Activated T-cell treated with anti-CD3 and anti-CD28 coated beads, Interleukin-2, amount 50 U/mL, for 24 hours (primary cell): ENCODE measurements at regions not wholly inside any gene's neighbourhood (a gene's known extent, or its start where the extent isn't known, plus 50 kb on each side); places are given as distances from the start of the nearest gene placed in this dataset.

Source experiments
- DNase-seq: peaks from one replicate; pipeline ENCODE4 v3.0.0-alpha.2; 2020
- H3K27ac Mint-ChIP-seq: 2 replicates; pipeline ENCODE4 v1.8.0; 2020; ENCODE audit warnings: mild to moderate bottlenecking, mixed read lengths
- H3K27me3 Mint-ChIP-seq: 2 replicates; pipeline ENCODE4 v1.8.0; 2020; ENCODE audit warnings: mixed read lengths
- H3K36me3 Mint-ChIP-seq: 2 replicates; pipeline ENCODE4 v1.8.0; 2020; ENCODE audit warnings: low read depth, mixed read lengths
- H3K4me1 Mint-ChIP-seq: 2 replicates; pipeline ENCODE4 v1.8.0; 2020; ENCODE audit warnings: low read depth, mixed read lengths
- H3K4me3 Mint-ChIP-seq: 2 replicates; pipeline ENCODE4 v1.8.0; 2020; ENCODE audit warnings: mild to moderate bottlenecking, moderate library complexity, mixed read lengths
- H3K9me3 Mint-ChIP-seq: 2 replicates; pipeline ENCODE4 v1.8.0; 2020; ENCODE audit warnings: mixed read lengths

GRCh38 chr10:42980553-42981357 lies 96.1 kb upstream of the RET start:
- Mint-ChIP-seq H3K27me3 (no peaks in the 10 kb centered on the region), H3K4me1 (no peaks in the 10 kb centered on the region), H3K27ac (no peak overlapping the region), H3K9me3 (no peaks in the 10 kb centered on the region), H3K36me3 (no peaks in the 10 kb centered on the region), H3K4me3 (no peak overlapping the region)
- peak; percentile 20 for DNase-seq

DNA sequence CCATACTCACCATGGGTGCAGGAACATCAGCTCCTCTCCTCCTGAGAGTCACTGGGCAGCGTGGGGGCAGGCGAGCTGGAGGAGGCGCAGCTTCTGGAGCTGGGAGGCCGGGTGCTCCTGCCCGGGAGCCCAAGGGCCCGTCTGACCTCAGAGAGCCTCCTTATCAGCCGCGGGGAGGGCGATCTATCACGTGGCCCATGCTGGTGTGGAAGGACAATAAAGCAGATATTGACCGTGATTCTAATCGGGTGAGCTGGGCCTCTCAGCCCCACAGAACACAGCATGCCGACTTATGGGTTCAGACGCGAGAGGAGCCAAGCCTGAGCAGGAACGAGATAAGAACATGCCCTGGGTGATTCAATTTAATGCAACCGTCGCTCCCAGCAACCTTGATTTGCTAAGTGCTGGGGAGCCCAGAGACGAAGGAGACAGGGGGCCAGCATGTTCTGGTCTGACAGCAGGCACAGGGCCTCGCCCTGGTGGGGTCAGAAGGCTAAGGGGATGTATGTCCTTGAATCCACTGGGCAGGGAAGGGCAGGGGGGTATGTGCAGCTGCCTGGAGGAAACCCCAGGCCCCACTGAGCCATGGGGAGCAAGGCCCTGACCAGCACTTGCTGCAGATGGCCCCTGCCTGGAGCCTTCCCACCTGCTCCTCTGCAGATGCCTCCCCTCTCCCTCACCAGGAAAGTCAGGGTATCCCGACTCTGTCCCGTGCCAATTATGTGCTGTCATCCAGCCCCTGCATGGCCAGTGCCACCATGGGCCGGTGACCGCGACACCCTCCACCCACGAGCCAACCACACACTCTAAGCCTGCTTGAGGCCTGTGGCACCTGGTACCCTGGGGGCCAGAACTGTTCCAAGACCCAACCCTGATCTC lies 95.3 kb upstream of the RET start:
- no peaks in the 10 kb centered on the region for H3K36me3 Mint-ChIP-seq
- no peak for DNase-seq
- no peak overlapping the region for H3K27ac Mint-ChIP-seq
- no peak overlapping the region for H3K4me3 Mint-ChIP-seq
- H3K27me3 Mint-ChIP-seq, result no peaks in the 10 kb centered on the region
- no peaks in the 10 kb centered on the region for H3K9me3 Mint-ChIP-seq
- no peaks in the 10 kb centered on the region for H3K4me1 Mint-ChIP-seq

DNA sequence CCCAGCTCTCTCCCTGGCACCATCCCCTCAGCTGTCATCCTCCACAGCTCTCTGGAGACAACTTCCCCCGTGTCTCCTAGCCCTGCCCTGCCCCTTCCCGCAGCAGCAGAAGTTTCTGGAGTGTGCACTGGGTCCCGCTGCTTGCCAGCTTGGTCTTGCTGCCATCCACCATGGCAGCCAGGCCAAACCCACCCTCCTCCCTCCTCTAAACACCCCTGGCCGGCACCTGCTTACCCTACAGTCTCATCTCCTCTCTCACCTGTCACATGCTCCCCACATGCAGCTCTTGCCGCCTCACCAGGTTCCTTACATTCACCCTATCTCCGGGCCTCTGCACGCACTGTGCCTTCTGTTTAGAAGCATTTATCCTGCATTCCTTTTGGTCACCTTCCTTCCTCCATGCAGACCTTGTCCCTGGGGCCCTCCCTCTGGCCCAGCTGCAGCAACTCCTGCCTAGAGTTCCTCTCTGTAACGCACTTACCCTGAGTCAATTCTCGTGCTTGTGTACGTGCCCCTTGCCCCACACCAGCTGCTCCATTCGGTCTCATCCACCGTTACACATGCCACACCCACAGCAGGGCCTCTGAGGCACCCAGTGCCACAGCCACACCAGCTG lies 93.9 kb upstream of the RET start:
- Mint-ChIP-seq H3K9me3 (no peaks in the 10 kb centered on the region), H3K4me3 (no peak overlapping the region), H3K36me3 (no peaks in the 10 kb centered on the region), H3K27ac (no peak overlapping the region), H3K4me1 (no peaks in the 10 kb centered on the region), H3K27me3 (no peaks in the 10 kb centered on the region)
- no peak for DNase-seq

- H3K27ac Mint-ChIP-seq, result no peak overlapping the region
- H3K36me3 Mint-ChIP-seq, result no peaks in the 10 kb centered on the region
- H3K4me3 Mint-ChIP-seq, result no peak overlapping the region
- no peak for DNase-seq
- no peaks in the 10 kb centered on the region for H3K4me1 Mint-ChIP-seq
- no peaks in the 10 kb centered on the region for H3K27me3 Mint-ChIP-seq
- H3K9me3 Mint-ChIP-seq, result no peaks in the 10 kb centered on the region
These were observed 93.3 kb upstream of the RET start for GRCh38 chr10:42983591-42983990.

DNA sequence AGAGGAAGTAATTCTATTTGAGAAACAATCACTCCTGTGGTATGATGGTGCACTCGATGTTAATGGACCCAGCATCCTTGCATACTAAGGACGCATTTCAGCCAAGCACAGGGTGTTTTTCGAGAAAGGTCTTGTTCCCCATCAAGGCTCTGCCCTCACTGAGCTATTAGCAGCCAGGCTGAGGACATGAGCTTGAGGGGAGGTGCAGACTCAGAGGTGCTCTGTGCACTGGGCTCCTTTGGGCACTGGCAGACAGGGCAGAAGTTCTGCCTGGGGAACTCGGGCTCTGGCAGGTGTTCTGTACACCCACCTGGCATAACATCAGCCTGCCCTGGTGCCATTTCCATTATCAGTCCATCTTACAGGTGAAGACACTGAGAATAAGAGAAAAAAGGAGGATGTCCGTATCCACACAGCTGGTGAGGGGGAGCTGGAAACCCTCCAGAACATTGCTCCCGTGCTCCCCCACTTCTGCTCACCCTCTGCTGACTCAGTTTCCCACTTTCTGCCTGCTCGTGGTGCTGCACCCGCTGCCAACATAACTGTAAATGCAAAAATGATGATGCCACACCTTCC lies 92.7 kb upstream of the RET start:
- Mint-ChIP-seq H3K27ac (no peak overlapping the region), H3K4me1 (peaks cover 3% of the 10 kb centered on the region), H3K36me3 (no peaks in the 10 kb centered on the region), H3K4me3 (no peak overlapping the region), H3K9me3 (no peaks in the 10 kb centered on the region), H3K27me3 (no peaks in the 10 kb centered on the region)
- peak; percentile 14 for DNase-seq

DNA sequence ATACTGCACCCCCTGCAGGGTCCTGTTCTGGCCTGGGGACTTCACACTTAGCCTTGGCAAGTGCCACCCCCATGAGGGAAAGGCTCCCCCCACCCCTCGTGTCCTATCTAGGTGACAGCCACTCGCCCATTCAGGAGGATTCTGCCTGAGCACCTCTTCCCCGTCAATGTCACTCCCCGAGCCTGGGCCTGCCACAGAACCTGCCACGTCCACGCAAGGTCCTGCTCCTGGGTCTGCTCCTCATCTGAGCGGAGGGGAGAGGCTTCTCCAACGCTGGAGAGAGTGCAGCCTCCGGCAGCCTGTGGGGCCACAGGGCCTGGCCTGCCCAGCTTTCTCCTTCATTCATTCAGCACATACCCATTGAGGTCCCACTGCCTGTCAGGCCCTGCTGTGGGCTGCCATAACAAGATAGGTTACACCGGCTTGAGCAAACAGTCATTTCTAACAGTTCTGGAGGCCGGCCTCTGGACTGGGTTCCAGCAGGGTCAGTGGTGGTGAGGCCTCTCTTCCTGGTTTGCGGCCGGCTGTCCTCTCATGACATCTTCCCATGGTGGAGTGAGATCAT lies 92.0 kb upstream of the RET start:
- no peak overlapping the region for H3K27ac Mint-ChIP-seq
- H3K9me3 Mint-ChIP-seq, result no peaks in the 10 kb centered on the region
- no peaks in the 10 kb centered on the region for H3K36me3 Mint-ChIP-seq
- no peak for DNase-seq
- H3K27me3 Mint-ChIP-seq, result no peaks in the 10 kb centered on the region
- H3K4me3 Mint-ChIP-seq, result no peak overlapping the region
- peaks cover 7% of the 10 kb centered on the region for H3K4me1 Mint-ChIP-seq

DNA sequence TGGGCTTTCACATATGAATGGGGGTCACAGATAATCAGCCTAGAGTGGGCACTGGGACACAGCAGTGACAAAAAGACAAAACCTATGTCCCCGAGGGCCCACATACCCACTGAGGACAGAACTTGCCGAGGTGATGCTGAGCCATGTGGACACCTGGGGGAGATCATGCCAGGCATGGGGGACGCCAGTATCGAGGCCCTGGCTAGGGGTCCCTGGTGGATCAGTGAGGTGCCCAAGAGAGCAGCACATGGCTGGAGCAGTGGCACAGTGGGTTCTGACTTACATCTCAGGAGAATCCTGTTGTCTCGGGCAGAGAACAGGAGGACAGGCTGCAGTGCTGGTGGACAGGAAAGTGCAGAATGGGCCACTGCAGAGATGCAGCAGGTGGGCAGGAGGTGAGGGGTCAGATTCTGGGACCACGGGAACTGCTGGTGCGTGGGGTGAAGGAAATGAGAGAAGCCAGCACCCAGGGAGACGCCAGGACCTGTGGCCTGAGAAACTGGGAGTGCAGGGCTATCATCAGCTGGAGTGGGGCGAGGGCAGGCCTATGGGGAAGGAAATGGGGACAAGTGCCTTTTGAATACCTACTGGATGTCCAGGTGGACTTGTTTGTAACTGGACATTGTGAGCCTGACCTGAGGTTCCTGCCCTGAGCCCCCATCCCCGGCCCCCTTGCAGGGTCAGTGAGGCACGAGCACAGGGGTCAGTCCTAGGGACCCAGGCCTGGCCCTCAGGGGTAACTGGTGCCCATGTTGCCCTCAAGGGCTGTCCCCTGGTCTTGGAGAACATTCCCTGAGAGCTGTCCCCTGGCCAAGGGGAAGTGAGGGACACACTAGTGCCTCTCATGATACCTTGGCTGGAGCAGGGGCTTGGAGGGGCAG lies 91.2 kb upstream of the RET start:
- H3K4me1 Mint-ChIP-seq, result peaks cover 9% of the 10 kb centered on the region
- no peak overlapping the region for H3K27ac Mint-ChIP-seq
- H3K9me3 Mint-ChIP-seq, result no peaks in the 10 kb centered on the region
- H3K36me3 Mint-ChIP-seq, result no peaks in the 10 kb centered on the region
- H3K27me3 Mint-ChIP-seq, result no peaks in the 10 kb centered on the region
- peak; percentile 14 for DNase-seq
- H3K4me3 Mint-ChIP-seq, result no peak overlapping the region

GRCh38 chr10:42986633-42987032 lies 90.2 kb upstream of the RET start:
- no peak overlapping the region for H3K4me3 Mint-ChIP-seq
- peaks cover 9% of the 10 kb centered on the region for H3K4me1 Mint-ChIP-seq
- H3K27me3 Mint-ChIP-seq, result no peaks in the 10 kb centered on the region
- no peaks in the 10 kb centered on the region for H3K9me3 Mint-ChIP-seq
- DNase-seq, result no peak
- H3K36me3 Mint-ChIP-seq, result no peaks in the 10 kb centered on the region
- H3K27ac Mint-ChIP-seq, result no peak overlapping the region

- no peak overlapping the region for H3K4me3 Mint-ChIP-seq
- no peak overlapping the region for H3K27ac Mint-ChIP-seq
- DNase-seq, result peak; percentile 27
- no peaks in the 10 kb centered on the region for H3K27me3 Mint-ChIP-seq
- no peaks in the 10 kb centered on the region for H3K36me3 Mint-ChIP-seq
- no peaks in the 10 kb centered on the region for H3K9me3 Mint-ChIP-seq
- H3K4me1 Mint-ChIP-seq, result peaks cover 9% of the 10 kb centered on the region
These were observed 89.7 kb upstream of the RET start for GRCh38 chr10:42987121-42987541.

GRCh38 chr10:42987575-42987974 lies 89.3 kb upstream of the RET start:
- Mint-ChIP-seq H3K27ac (no peak overlapping the region), H3K9me3 (no peaks in the 10 kb centered on the region), H3K27me3 (no peaks in the 10 kb centered on the region), H3K4me3 (no peak overlapping the region), H3K36me3 (no peaks in the 10 kb centered on the region), H3K4me1 (peaks cover 9% of the 10 kb centered on the region)
- DNase-seq, result no peak

DNA sequence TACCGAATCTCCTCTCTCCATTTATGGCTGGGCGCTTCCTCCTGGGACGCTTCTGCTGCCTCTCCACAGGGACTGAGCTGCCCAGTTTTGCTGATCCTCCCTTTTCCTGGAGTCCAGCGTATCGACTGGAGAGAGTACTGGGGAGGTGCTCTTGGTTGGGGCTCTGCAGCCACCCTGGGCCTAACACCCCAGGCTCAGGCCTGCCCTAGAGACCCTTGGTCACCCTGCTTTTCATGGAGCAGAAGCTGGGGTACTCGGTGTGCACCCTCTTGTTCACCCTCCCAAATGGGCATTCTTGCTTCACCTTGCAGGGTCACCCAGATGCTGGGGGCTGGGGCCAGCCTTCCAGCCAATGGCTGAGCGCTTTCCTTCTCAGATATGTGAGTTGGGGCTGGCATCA lies 88.8 kb upstream of the RET start:
- Mint-ChIP-seq H3K27me3 (no peaks in the 10 kb centered on the region), H3K27ac (no peak overlapping the region), H3K4me3 (no peak overlapping the region), H3K36me3 (no peaks in the 10 kb centered on the region), H3K9me3 (no peaks in the 10 kb centered on the region), H3K4me1 (peaks cover 9% of the 10 kb centered on the region)
- no peak for DNase-seq

DNA sequence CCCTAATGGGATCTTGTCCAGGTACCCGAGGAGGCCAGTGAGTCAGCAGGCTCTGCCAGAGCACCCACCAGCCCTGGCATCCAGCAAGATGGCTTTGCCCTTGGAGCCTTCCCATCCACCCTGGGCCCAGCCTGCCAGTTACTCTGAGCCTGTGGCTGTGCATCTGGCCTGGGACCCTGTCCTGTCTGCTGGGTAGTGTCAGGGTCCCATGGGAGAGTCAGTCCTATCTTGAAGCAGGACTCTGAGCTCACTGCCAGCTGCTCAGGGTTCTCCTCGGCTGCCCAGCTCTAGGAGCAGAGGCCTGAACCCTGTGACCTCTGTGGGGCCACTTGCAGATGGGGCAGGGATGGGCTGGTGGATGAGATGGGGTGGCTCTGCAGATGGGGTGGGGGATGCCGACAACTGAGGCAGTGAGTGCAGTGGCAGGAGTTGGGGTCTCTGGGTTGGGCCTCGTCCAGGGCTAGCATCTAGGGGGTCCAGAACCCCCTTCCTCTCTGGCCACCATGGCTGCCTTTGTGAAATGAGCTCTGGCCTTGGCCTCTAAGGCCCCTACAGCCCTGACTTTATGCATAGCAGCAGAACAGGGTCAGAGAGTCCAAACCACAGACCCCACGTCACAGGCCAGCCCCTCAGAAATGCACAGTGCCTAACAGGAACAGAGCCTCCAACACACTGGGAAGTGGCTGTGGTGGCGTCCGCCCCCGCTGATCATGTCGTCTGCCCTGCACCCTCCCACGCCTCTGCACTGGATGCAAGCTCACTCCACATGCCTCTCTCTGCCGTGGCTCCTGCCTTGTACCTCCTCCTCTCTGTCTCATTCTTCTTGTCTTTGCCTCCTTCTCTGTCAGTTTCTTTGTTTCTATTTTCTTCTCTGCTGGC lies 88.1 kb upstream of the RET start:
- peak; percentile 25 for DNase-seq
- H3K4me1 Mint-ChIP-seq, result peaks cover 9% of the 10 kb centered on the region
- no peaks in the 10 kb centered on the region for H3K9me3 Mint-ChIP-seq
- no peak overlapping the region for H3K4me3 Mint-ChIP-seq
- no peaks in the 10 kb centered on the region for H3K36me3 Mint-ChIP-seq
- no peaks in the 10 kb centered on the region for H3K27me3 Mint-ChIP-seq
- no peak overlapping the region for H3K27ac Mint-ChIP-seq

GRCh38 chr10:42989481-42989921 lies 87.4 kb upstream of the RET start:
- Mint-ChIP-seq H3K4me1 (peaks cover 9% of the 10 kb centered on the region), H3K27me3 (no peaks in the 10 kb centered on the region), H3K27ac (no peak overlapping the region), H3K9me3 (no peaks in the 10 kb centered on the region), H3K4me3 (no peak overlapping the region), H3K36me3 (no peaks in the 10 kb centered on the region)
- DNase-seq, result peak; percentile 22
